H9 (cell line): ENCODE measurements at regions not wholly inside any gene's neighbourhood (a gene's known extent, or its start where the extent isn't known, plus 50 kb on each side); places are given as distances from the start of the nearest gene placed in this dataset.

Experiments
- DNase-seq: peaks from one replicate; pipeline ENCODE4 v3.0.0-alpha.2; 2017
- H2AFZ ChIP-seq: one replicate; pipeline ENCODE4 v1.6.1; 2013; ENCODE audit warnings: mild to moderate bottlenecking, low read length, control low read depth, moderate library complexity
- H2AK5ac ChIP-seq: 2 replicates; pipeline ENCODE4 v1.6.1; 2013; ENCODE audit warnings: low read length, control low read depth, mixed read lengths; ENCODE audit not compliant: insufficient read length
- H2BK120ac ChIP-seq: one replicate; pipeline ENCODE4 v1.6.1; 2013; ENCODE audit warnings: low read depth, mild to moderate bottlenecking, low read length, control low read depth, inconsistent platforms; ENCODE audit not compliant: poor library complexity, severe bottlenecking
- H2BK12ac ChIP-seq: 2 replicates; pipeline ENCODE4 v1.6.1; 2013; ENCODE audit warnings: low read length, control low read depth, mixed read lengths, low read depth; ENCODE audit not compliant: insufficient read length
- H2BK15ac ChIP-seq: 2 replicates; pipeline ENCODE4 v1.6.1; 2013; ENCODE audit warnings: low read depth, low read length, control low read depth
- H2BK20ac ChIP-seq: one replicate; pipeline ENCODE4 v1.6.1; 2013; ENCODE audit warnings: low read depth, mild to moderate bottlenecking, low read length, control low read depth, inconsistent platforms; ENCODE audit not compliant: poor library complexity, severe bottlenecking
- H2BK5ac ChIP-seq: 2 replicates; pipeline ENCODE4 v1.6.1; 2013; ENCODE audit warnings: low read length, control low read depth, mixed read lengths; ENCODE audit not compliant: insufficient read length
- H3K14ac ChIP-seq: 2 replicates; pipeline ENCODE4 v1.6.1; 2013; ENCODE audit warnings: low read length, control low read depth; ENCODE audit not compliant: insufficient read depth
- H3K18ac ChIP-seq: 2 replicates; pipeline ENCODE4 v1.6.1; 2013; ENCODE audit warnings: low read depth, mild to moderate bottlenecking, mixed read lengths, low read length, control low read depth; ENCODE audit not compliant: insufficient read length
- H3K23ac ChIP-seq: 2 replicates; pipeline ENCODE4 v1.6.1; 2013; ENCODE audit warnings: low read length, control low read depth, mixed read lengths, low read depth; ENCODE audit not compliant: insufficient read length
- H3K23me2 ChIP-seq: 2 replicates; pipeline ENCODE4 v1.6.1; 2013; ENCODE audit warnings: low read depth, mild to moderate bottlenecking, mixed read lengths, low read length, control low read depth; ENCODE audit not compliant: insufficient read length, poor library complexity, severe bottlenecking
- H3K27ac ChIP-seq: 2 replicates; pipeline ENCODE4 v1.5.1; 2013; ENCODE audit warnings: low read length, control low read depth, mixed read lengths, low read depth; ENCODE audit not compliant: insufficient read length
- H3K27me3 ChIP-seq: 2 replicates; pipeline ENCODE4 v1.6.1; 2013; ENCODE audit warnings: low read length, control low read depth, inconsistent platforms; ENCODE audit not compliant: insufficient read depth
- H3K4ac ChIP-seq: 2 replicates; pipeline ENCODE4 v1.6.1; 2013; ENCODE audit warnings: low read depth, mild to moderate bottlenecking, control low read depth, inconsistent platforms, low read length, moderate library complexity
- H3K4me1 ChIP-seq: 2 replicates; pipeline ENCODE4 v1.6.1; 2013; ENCODE audit warnings: low read length, control low read depth, inconsistent platforms; ENCODE audit not compliant: insufficient read depth
- H3K4me2 ChIP-seq: 2 replicates; pipeline ENCODE4 v1.6.1; 2013; ENCODE audit warnings: low read length, control low read depth, mixed read lengths; ENCODE audit not compliant: insufficient read length, insufficient read depth
- H3K56ac ChIP-seq: 2 replicates; pipeline ENCODE4 v1.6.1; 2013; ENCODE audit warnings: low read depth, mild to moderate bottlenecking, mixed read lengths, low read length, control low read depth; ENCODE audit not compliant: insufficient read length
- H3K79me1 ChIP-seq: 2 replicates; pipeline ENCODE4 v1.6.1; 2013; ENCODE audit warnings: low read depth, mild to moderate bottlenecking, moderate library complexity, low read length, control low read depth, inconsistent platforms; ENCODE audit not compliant: insufficient read depth, poor library complexity, severe bottlenecking
- H3K79me2 ChIP-seq: 2 replicates; pipeline ENCODE4 v1.6.1; 2013; ENCODE audit warnings: low read length, control low read depth, inconsistent platforms; ENCODE audit not compliant: insufficient read depth
- H3K9ac ChIP-seq: 2 replicates; pipeline ENCODE4 v1.6.1; 2013; ENCODE audit warnings: low read length, control low read depth, mixed read lengths; ENCODE audit not compliant: insufficient read length; ENCODE audit errors: extremely low read depth
- H3K9me3 ChIP-seq: one replicate; pipeline ENCODE4 v1.6.1; 2013; ENCODE audit warnings: low read depth, low read length, inconsistent platforms; ENCODE audit not compliant: control insufficient read depth
- H3T11ph ChIP-seq: one replicate; pipeline ENCODE4 v1.6.1; 2013; ENCODE audit warnings: mild to moderate bottlenecking, low read length, control low read depth, inconsistent platforms
- H4K20me1 ChIP-seq: one replicate; pipeline ENCODE4 v1.6.1; 2013; ENCODE audit not compliant: control insufficient read depth, insufficient read length, insufficient read depth
- H4K5ac ChIP-seq: 2 replicates; pipeline ENCODE4 v1.6.1; 2013; ENCODE audit warnings: low read depth, mild to moderate bottlenecking, mixed read lengths, low read length, control low read depth; ENCODE audit not compliant: insufficient read length
- H4K8ac ChIP-seq: replicated peaks from 2 replicates; pipeline ENCODE4 v1.6.1; 2013; ENCODE audit warnings: low read length, control low read depth, mixed read lengths, low read depth; ENCODE audit not compliant: insufficient read length
- H4K91ac ChIP-seq: 2 replicates; pipeline ENCODE4 v1.6.1; 2013; ENCODE audit warnings: low read depth, mild to moderate bottlenecking, moderate library complexity, mixed read lengths, low read length, control low read depth; ENCODE audit not compliant: insufficient read length
- H3K27ac Mint-ChIP-seq, 3 experiments: 2 replicates in 2 of 3; 3 replicates in 1 of 3; pipeline ENCODE4 v1.8.0; 2020 to 2021; ENCODE audit warnings: mixed read lengths in 3 of 3, mild to moderate bottlenecking in 1 of 3, moderate library complexity in 1 of 3
- H3K27me3 Mint-ChIP-seq: 2 replicates; pipeline ENCODE4 v1.8.0; 2021; ENCODE audit warnings: low read depth, mild to moderate bottlenecking, moderate library complexity, mixed read lengths
- H3K36me3 Mint-ChIP-seq, 3 experiments: 2 replicates in 2 of 3; 3 replicates in 1 of 3; pipeline ENCODE4 v1.8.0; 2020 to 2021; ENCODE audit warnings: low read depth in 3 of 3, mixed read lengths in 3 of 3; ENCODE audit not compliant: insufficient read depth in 1 of 3
- H3K4me1 Mint-ChIP-seq, 2 experiments: 2 replicates each; pipeline ENCODE4 v1.8.0; 2020; ENCODE audit warnings: mixed read lengths in 2 of 2
- H3K4me3 Mint-ChIP-seq, 2 experiments: 2 replicates in 1 of 2; 3 replicates in 1 of 2; pipeline ENCODE4 v1.8.0; 2020 to 2021; ENCODE audit warnings: mild to moderate bottlenecking in 2 of 2, mixed read lengths in 2 of 2, moderate library complexity in 1 of 2
- H3K9me3 Mint-ChIP-seq, 2 experiments: 2 replicates in 1 of 2; 3 replicates in 1 of 2; pipeline ENCODE4 v1.8.0; 2020; ENCODE audit warnings: mild to moderate bottlenecking in 2 of 2, mixed read lengths in 2 of 2, moderate library complexity in 1 of 2
- WGBS: extraction: QIAGEN DNeasy Blood & Tissue Kit; methylation state at CpG from one replicate; pipeline ENCODE4 v1.1.7; 2013; ENCODE audit warnings: missing lambda C conversion rate, low lambda C conversion rate, mixed read lengths; ENCODE audit not compliant: insufficient read length; ENCODE audit errors: extremely low coverage; 5-methylcytosine and 5-hydroxymethylcytosine counted together
- TF ChIP-seq, protein P1 (sequence below): fragments of 200-600 bp; sonication (generic); conservative IDR thresholded peaks from 3 replicates; pipeline ENCODE4 v1.8.0; 2021; ENCODE audit warnings: antibody characterized with exemption, mild to moderate bottlenecking

DNA sequence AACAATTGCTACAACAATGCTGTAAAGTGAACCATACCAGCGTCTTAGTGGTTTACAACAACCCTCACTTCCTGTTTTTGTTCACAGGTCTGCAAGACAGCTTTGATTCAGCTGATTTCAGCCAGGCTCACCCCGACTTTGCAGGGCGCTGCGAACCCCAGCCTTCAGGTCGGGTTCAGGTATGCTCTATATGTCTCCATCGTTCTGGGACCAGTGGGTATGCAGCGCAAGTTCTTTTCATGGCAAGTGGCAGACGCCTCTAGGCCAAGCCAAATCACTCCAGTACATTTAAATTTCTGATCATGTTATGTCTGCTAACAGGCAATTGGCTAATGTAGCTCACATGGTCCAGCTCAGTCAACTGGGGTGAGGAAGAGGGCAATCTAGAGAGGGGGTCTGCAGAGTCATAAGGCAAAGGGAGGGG, 52.4 kb upstream of the RGMA start:
- Histone ChIP-seq H3K9me3 (no peaks in the 10 kb centered on the region), H2BK20ac (no peak overlapping the region), H3K4me2 (no peak overlapping the region), H2AK5ac (no peak overlapping the region), H2AFZ (no peak overlapping the region), H4K5ac (no peak overlapping the region), H2BK12ac (no peak overlapping the region), H3K27me3 (no peaks in the 10 kb centered on the region; the same call in 1 of the 2 replicates), H4K91ac (no peak overlapping the region), H3K23ac (no peak overlapping the region), H2BK15ac (no peak overlapping the region), H2BK120ac (no peak overlapping the region), H3K4ac (no peak overlapping the region), H3K79me2 (no peaks in the 10 kb centered on the region), H3K27ac (no peak overlapping the region), H3K79me1 (no peaks in the 10 kb centered on the region), H3K9ac (no peak overlapping the region), H3K4me1 (no peaks in the 10 kb centered on the region; the same call in 1 of the 2 replicates), H4K8ac (no peak overlapping the region), H4K20me1 (no peaks in the 10 kb centered on the region), H3T11ph (no peak overlapping the region), H2BK5ac (no peak overlapping the region), H3K56ac (no peak overlapping the region), H3K18ac (no peak overlapping the region), H3K23me2 (no peaks in the 10 kb centered on the region), H3K14ac (no peak overlapping the region)
- no CpG with 5 or more reads among the region's 8 CpGs for WGBS
- no peak overlapping the region for H3K4me3 Mint-ChIP-seq
- no peaks in the 10 kb centered on the region for H3K9me3 Mint-ChIP-seq
- peaks cover 69% of the 10 kb centered on the region for H3K27me3 Mint-ChIP-seq
- H3K27ac Mint-ChIP-seq: no peak overlapping the region; a peak in 1 of 7 replicates
- no peak for DNase-seq
- peaks cover 0 to 2% (median 0%) of the 10 kb centered on the region in 3 experiments; a peak in 1 of 7 replicates for H3K36me3 Mint-ChIP-seq
- H3K4me1 Mint-ChIP-seq: peaks cover 6 to 17% of the 10 kb centered on the region in 2 experiments
- TF ChIP-seq, protein P1, sequence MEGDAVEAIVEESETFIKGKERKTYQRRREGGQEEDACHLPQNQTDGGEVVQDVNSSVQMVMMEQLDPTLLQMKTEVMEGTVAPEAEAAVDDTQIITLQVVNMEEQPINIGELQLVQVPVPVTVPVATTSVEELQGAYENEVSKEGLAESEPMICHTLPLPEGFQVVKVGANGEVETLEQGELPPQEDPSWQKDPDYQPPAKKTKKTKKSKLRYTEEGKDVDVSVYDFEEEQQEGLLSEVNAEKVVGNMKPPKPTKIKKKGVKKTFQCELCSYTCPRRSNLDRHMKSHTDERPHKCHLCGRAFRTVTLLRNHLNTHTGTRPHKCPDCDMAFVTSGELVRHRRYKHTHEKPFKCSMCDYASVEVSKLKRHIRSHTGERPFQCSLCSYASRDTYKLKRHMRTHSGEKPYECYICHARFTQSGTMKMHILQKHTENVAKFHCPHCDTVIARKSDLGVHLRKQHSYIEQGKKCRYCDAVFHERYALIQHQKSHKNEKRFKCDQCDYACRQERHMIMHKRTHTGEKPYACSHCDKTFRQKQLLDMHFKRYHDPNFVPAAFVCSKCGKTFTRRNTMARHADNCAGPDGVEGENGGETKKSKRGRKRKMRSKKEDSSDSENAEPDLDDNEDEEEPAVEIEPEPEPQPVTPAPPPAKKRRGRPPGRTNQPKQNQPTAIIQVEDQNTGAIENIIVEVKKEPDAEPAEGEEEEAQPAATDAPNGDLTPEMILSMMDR: no peak
